CD4-positive, CD25-positive, alpha-beta regulatory T cell (primary cell): ENCODE measurements at regions not wholly inside any gene's neighbourhood (a gene's known extent, or its start where the extent isn't known, plus 50 kb on each side); places are given as distances from the start of the nearest gene placed in this dataset.

ENCODE experiments used
- ATAC-seq, 2 donors: fragments of 150-1000 bp; cut with Tn5 transposase; one replicate each; pipeline ENCODE4 v1.10.0; 2021; ENCODE audit warnings: low read depth in 2 of 2, moderate number of reproducible peaks in 2 of 2, moderate library complexity in 1 of 2
- DNase-seq, 3 donors: peaks; one replicate each; pipeline versions ENCODE4 v3.0.0 to v3.0.0-alpha.2; 2012 to 2022; ENCODE audit warnings: mixed read lengths in 1 of 3
- H3K27ac ChIP-seq: one replicate; pipeline ENCODE4 v1.7.0; 2013; ENCODE audit warnings: mild to moderate bottlenecking, low read length; ENCODE audit not compliant: insufficient read depth, poor library complexity, severe bottlenecking
- H3K27me3 ChIP-seq: one replicate; pipeline ENCODE4 v1.7.0; 2013; ENCODE audit warnings: low read length; ENCODE audit not compliant: control insufficient read depth, insufficient read depth
- H3K36me3 ChIP-seq: one replicate; pipeline ENCODE4 v1.7.0; 2013; ENCODE audit warnings: mild to moderate bottlenecking, low read length, moderate library complexity; ENCODE audit not compliant: control insufficient read depth, insufficient read depth
- H3K4me1 ChIP-seq: 2 replicates; pipeline ENCODE4 v1.7.0; 2013; ENCODE audit warnings: mild to moderate bottlenecking, low read length; ENCODE audit not compliant: insufficient read depth, control insufficient read depth, poor library complexity, severe bottlenecking
- H3K4me3 ChIP-seq: one replicate; pipeline ENCODE4 v1.7.0; 2013; ENCODE audit warnings: low read depth, mild to moderate bottlenecking, low read length, moderate library complexity
- H3K9me3 ChIP-seq, 2 experiments: 1 replicate in 1 of 2; 2 replicates in 1 of 2; pipeline ENCODE4 v1.7.0; 2013; ENCODE audit warnings: low read length in 2 of 2, mild to moderate bottlenecking in 1 of 2, moderate library complexity in 1 of 2; ENCODE audit not compliant: control insufficient read depth in 2 of 2
- H3K27ac Mint-ChIP-seq, 3 donors: one replicate each; pipeline ENCODE4 v1.8.0; 2020 to 2022; ENCODE audit warnings: mild to moderate bottlenecking in 3 of 3, mixed read lengths in 3 of 3, moderate library complexity in 2 of 3
- H3K27me3 Mint-ChIP-seq: one replicate; pipeline ENCODE4 v1.8.0; 2022; ENCODE audit warnings: mild to moderate bottlenecking, mixed read lengths
- H3K36me3 Mint-ChIP-seq: one replicate; pipeline ENCODE4 v1.8.0; 2020; ENCODE audit warnings: mixed read lengths
- H3K4me1 Mint-ChIP-seq, 4 donors: one replicate each; pipeline ENCODE4 v1.8.0; 2020 to 2022; ENCODE audit warnings: mixed read lengths in 4 of 4, mild to moderate bottlenecking in 1 of 4
- H3K4me3 Mint-ChIP-seq, 4 donors: one replicate each; pipeline ENCODE4 v1.8.0; 2020 to 2022; ENCODE audit warnings: mild to moderate bottlenecking in 4 of 4, mixed read lengths in 4 of 4, moderate library complexity in 3 of 4
- H3K9me3 Mint-ChIP-seq, 7 donors: one replicate each; pipeline ENCODE4 v1.8.0; 2020 to 2022; ENCODE audit warnings: mixed read lengths in 7 of 7, mild to moderate bottlenecking in 3 of 7, moderate library complexity in 2 of 7

GRCh38 chr5:4927097-4927496 lies 213.0 kb upstream of the ADAMTS16 start:
- no peaks in the 10 kb centered on the region for H3K9me3 ChIP-seq

GRCh38 chr5:4928409-4928808 lies 211.7 kb upstream of the ADAMTS16 start:
- Histone ChIP-seq H3K4me1 (no peaks in the 10 kb centered on the region), H3K36me3 (no peaks in the 10 kb centered on the region)
- no peak overlapping the region for H3K27ac Mint-ChIP-seq

More at GRCh38 chr5:4927097-4927496, 213.0 kb upstream of the ADAMTS16 start:
- H3K27me3 Mint-ChIP-seq, result no peaks in the 10 kb centered on the region
- no peaks in the 10 kb centered on the region for H3K36me3 Mint-ChIP-seq
- Histone ChIP-seq H3K4me3 (no peak overlapping the region), H3K36me3 (no peaks in the 10 kb centered on the region), H3K27ac (no peak overlapping the region), H3K4me1 (no peaks in the 10 kb centered on the region), H3K27me3 (no peaks in the 10 kb centered on the region)
- no peak overlapping the region for H3K27ac Mint-ChIP-seq
- no peak for ATAC-seq
- H3K4me1 Mint-ChIP-seq, result no peaks in the 10 kb centered on the region
- no peak overlapping the region for H3K4me3 Mint-ChIP-seq
- no peak for DNase-seq
- peaks cover 0 to 5% (median 1%) of the 10 kb centered on the region in 7 donors for H3K9me3 Mint-ChIP-seq

GRCh38 chr5:4929092-4929655 lies 211.0 kb upstream of the ADAMTS16 start:
- no peaks in the 10 kb centered on the region for H3K36me3 ChIP-seq
- no peak for DNase-seq
- no peak overlapping the region for H3K4me3 ChIP-seq
- Mint-ChIP-seq H3K27me3 (no peaks in the 10 kb centered on the region), H3K36me3 (no peaks in the 10 kb centered on the region), H3K27ac (no peak overlapping the region), H3K4me1 (no peaks in the 10 kb centered on the region), H3K4me3 (no peak overlapping the region), H3K9me3 (peaks cover 0 to 5% (median 2%) of the 10 kb centered on the region in 7 donors)
- H3K27ac ChIP-seq, result no peak overlapping the region
- ATAC-seq, result no peak
- H3K27me3 ChIP-seq, result no peaks in the 10 kb centered on the region
- H3K4me1 ChIP-seq, result no peaks in the 10 kb centered on the region
- H3K9me3 ChIP-seq, result no peaks in the 10 kb centered on the region

More at GRCh38 chr5:4928409-4928808, 211.7 kb upstream of the ADAMTS16 start:
- H3K4me1 Mint-ChIP-seq, result no peaks in the 10 kb centered on the region
- Histone ChIP-seq H3K9me3 (no peaks in the 10 kb centered on the region), H3K4me3 (no peak overlapping the region), H3K27me3 (no peaks in the 10 kb centered on the region), H3K27ac (no peak overlapping the region)
- no peaks in the 10 kb centered on the region for H3K36me3 Mint-ChIP-seq
- no peaks in the 10 kb centered on the region for H3K27me3 Mint-ChIP-seq
- H3K4me3 Mint-ChIP-seq, result no peak overlapping the region
- ATAC-seq (no peak), DNase-seq (no peak)
- H3K9me3 Mint-ChIP-seq, result peaks cover 0 to 5% (median 1%) of the 10 kb centered on the region in 7 donors

GRCh38 chr5:4939042-4939781 lies 200.9 kb upstream of the ADAMTS16 start:
- ATAC-seq, result no peak
- H3K27ac ChIP-seq, result no peak overlapping the region
- no peak for DNase-seq
- no peak overlapping the region for H3K4me3 ChIP-seq
- H3K9me3 ChIP-seq, result no peaks in the 10 kb centered on the region
- Mint-ChIP-seq H3K4me1 (no peaks in the 10 kb centered on the region), H3K9me3 (peaks cover 0 to 3% (median 1%) of the 10 kb centered on the region in 7 donors), H3K27ac (no peak overlapping the region), H3K36me3 (no peaks in the 10 kb centered on the region), H3K27me3 (no peaks in the 10 kb centered on the region), H3K4me3 (no peak overlapping the region)
- H3K4me1 ChIP-seq, result no peaks in the 10 kb centered on the region
- H3K36me3 ChIP-seq, result no peaks in the 10 kb centered on the region
- no peaks in the 10 kb centered on the region for H3K27me3 ChIP-seq

- H3K9me3 Mint-ChIP-seq, result peaks cover 0 to 2% (median 0%) of the 10 kb centered on the region in 7 donors
Observed at GRCh38 chr5:4941161-4941560, 199.0 kb upstream of the ADAMTS16 start.

GRCh38 chr5:4941957-4942830 lies 197.9 kb upstream of the ADAMTS16 start:
- no peaks in the 10 kb centered on the region for H3K27me3 Mint-ChIP-seq
- ATAC-seq (no peak), DNase-seq (no peak)
- no peaks in the 10 kb centered on the region for H3K36me3 Mint-ChIP-seq
- H3K27ac Mint-ChIP-seq, result no peak overlapping the region
- H3K4me3 Mint-ChIP-seq, result no peak overlapping the region
- H3K4me1 Mint-ChIP-seq, result no peaks in the 10 kb centered on the region
- Histone ChIP-seq H3K27ac (no peak overlapping the region), H3K4me3 (no peak overlapping the region), H3K36me3 (no peaks in the 10 kb centered on the region), H3K4me1 (no peaks in the 10 kb centered on the region), H3K27me3 (no peaks in the 10 kb centered on the region), H3K9me3 (no peaks in the 10 kb centered on the region)
- peaks cover 0 to 4% (median 0%) of the 10 kb centered on the region in 7 donors for H3K9me3 Mint-ChIP-seq

More at GRCh38 chr5:4941161-4941560, 199.0 kb upstream of the ADAMTS16 start:
- Histone ChIP-seq H3K36me3 (no peaks in the 10 kb centered on the region), H3K4me3 (no peak overlapping the region), H3K4me1 (no peaks in the 10 kb centered on the region), H3K27me3 (no peaks in the 10 kb centered on the region), H3K9me3 (no peaks in the 10 kb centered on the region), H3K27ac (no peak overlapping the region)
- no peaks in the 10 kb centered on the region for H3K27me3 Mint-ChIP-seq
- H3K4me3 Mint-ChIP-seq, result no peak overlapping the region
- no peaks in the 10 kb centered on the region for H3K4me1 Mint-ChIP-seq
- no peak overlapping the region for H3K27ac Mint-ChIP-seq
- no peak for DNase-seq
- no peaks in the 10 kb centered on the region for H3K36me3 Mint-ChIP-seq
- ATAC-seq, result no peak

- ATAC-seq (no peak), DNase-seq (no peak)
- no peak overlapping the region for H3K4me3 Mint-ChIP-seq
- no peaks in the 10 kb centered on the region for H3K36me3 ChIP-seq
- no peaks in the 10 kb centered on the region for H3K36me3 Mint-ChIP-seq
- no peak overlapping the region for H3K27ac ChIP-seq
- no peaks in the 10 kb centered on the region for H3K9me3 ChIP-seq
- H3K9me3 Mint-ChIP-seq, result peaks cover 0 to 4% (median 0%) of the 10 kb centered on the region in 7 donors
- no peaks in the 10 kb centered on the region for H3K4me1 Mint-ChIP-seq
- H3K27ac Mint-ChIP-seq, result no peak overlapping the region
- H3K4me3 ChIP-seq, result no peak overlapping the region
- no peaks in the 10 kb centered on the region for H3K27me3 ChIP-seq
- H3K27me3 Mint-ChIP-seq, result no peaks in the 10 kb centered on the region
- H3K4me1 ChIP-seq, result no peaks in the 10 kb centered on the region
Observed at GRCh38 chr5:4942831-4943178, 197.3 kb upstream of the ADAMTS16 start.
